ENCODE measurements at regions not wholly inside any gene's neighbourhood (a gene's known extent, or its start where the extent isn't known, plus 50 kb on each side); places are given as distances from the start of the nearest gene placed in this dataset.
"Not testable (repeated sequence)": the region's sequence is repeated elsewhere in the genome, so short reads cannot be mapped to it uniquely, and the experiment has no call there.

- TF ChIP-seq, protein P1, sequence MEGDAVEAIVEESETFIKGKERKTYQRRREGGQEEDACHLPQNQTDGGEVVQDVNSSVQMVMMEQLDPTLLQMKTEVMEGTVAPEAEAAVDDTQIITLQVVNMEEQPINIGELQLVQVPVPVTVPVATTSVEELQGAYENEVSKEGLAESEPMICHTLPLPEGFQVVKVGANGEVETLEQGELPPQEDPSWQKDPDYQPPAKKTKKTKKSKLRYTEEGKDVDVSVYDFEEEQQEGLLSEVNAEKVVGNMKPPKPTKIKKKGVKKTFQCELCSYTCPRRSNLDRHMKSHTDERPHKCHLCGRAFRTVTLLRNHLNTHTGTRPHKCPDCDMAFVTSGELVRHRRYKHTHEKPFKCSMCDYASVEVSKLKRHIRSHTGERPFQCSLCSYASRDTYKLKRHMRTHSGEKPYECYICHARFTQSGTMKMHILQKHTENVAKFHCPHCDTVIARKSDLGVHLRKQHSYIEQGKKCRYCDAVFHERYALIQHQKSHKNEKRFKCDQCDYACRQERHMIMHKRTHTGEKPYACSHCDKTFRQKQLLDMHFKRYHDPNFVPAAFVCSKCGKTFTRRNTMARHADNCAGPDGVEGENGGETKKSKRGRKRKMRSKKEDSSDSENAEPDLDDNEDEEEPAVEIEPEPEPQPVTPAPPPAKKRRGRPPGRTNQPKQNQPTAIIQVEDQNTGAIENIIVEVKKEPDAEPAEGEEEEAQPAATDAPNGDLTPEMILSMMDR (IDR thresholded peaks at IDR 0.05; ENCODE audit: unreplicated experiment) = no peak
- no peak overlapping the region for H3K4me3 Mint-ChIP-seq (ENCODE audit: low read depth)
- H3K4me1 Mint-ChIP-seq (ENCODE audit: low read depth) = no peaks in the 10 kb centered on the region
Observed at GRCh38 chr4:138796761-138797160, 218.8 kb upstream of the NOCT start.

GRCh38 chr4:138790706-138791340, 224.8 kb upstream of the NOCT start:
- TF ChIP-seq, protein P1 (IDR thresholded peaks at IDR 0.05; ENCODE audit: unreplicated experiment) = no peak
- no peaks in the 10 kb centered on the region for H3K36me3 Mint-ChIP-seq (ENCODE audit: insufficient read depth)
- no peaks in the 10 kb centered on the region for H3K4me1 Mint-ChIP-seq (ENCODE audit: low read depth)
- no peaks in the 10 kb centered on the region for H3K27me3 Mint-ChIP-seq
- no peak overlapping the region for H3K4me3 Mint-ChIP-seq (ENCODE audit: low read depth)
- no peaks in the 10 kb centered on the region for H3K9me3 Mint-ChIP-seq (ENCODE audit: low read depth)
- no peak for DNase-seq (ENCODE audit: low spot score, unreplicated experiment)
- H3K27ac Mint-ChIP-seq = no peak overlapping the region

More at GRCh38 chr4:138796761-138797160, 218.8 kb upstream of the NOCT start:
- DNase-seq (ENCODE audit: low spot score, unreplicated experiment) = no peak
- Mint-ChIP-seq H3K27me3 (no peaks in the 10 kb centered on the region), H3K27ac (no peak overlapping the region), H3K36me3 (ENCODE audit: insufficient read depth) (no peaks in the 10 kb centered on the region), H3K9me3 (ENCODE audit: low read depth) (no peaks in the 10 kb centered on the region)

DNA sequence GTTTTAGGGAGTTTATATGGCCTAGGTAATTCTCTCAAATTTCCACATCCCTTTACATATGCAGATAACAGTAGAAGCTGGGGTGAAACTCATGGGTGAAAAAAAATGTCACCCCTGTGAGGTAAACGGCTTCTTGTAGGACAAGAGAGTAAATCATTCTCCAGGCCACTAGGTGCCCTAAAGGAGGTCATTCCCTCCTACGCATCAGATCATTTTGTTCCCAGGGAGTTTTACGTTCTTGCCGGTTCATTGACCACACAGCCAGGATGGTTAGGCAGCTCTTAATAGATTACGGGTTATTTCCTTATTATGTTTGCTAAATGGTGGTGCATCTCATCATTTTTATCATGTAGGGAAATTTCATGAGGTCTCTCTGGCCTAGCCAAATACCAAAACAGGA, 225.8 kb upstream of the NOCT start:
- no peaks in the 10 kb centered on the region for H3K36me3 Mint-ChIP-seq (ENCODE audit: insufficient read depth)
- DNase-seq (ENCODE audit: low spot score, unreplicated experiment) = no peak
- TF ChIP-seq, protein P1 (IDR thresholded peaks at IDR 0.05; ENCODE audit: unreplicated experiment) = no peak
- no peaks in the 10 kb centered on the region for H3K9me3 Mint-ChIP-seq (ENCODE audit: low read depth)
- H3K4me3 Mint-ChIP-seq (ENCODE audit: low read depth) = no peak overlapping the region
- no peak overlapping the region for H3K27ac Mint-ChIP-seq
- no peaks in the 10 kb centered on the region for H3K4me1 Mint-ChIP-seq (ENCODE audit: low read depth)
- no peaks in the 10 kb centered on the region for H3K27me3 Mint-ChIP-seq

- TF ChIP-seq, protein P1 (IDR thresholded peaks at IDR 0.05; ENCODE audit: unreplicated experiment) = no peak
- H3K27ac Mint-ChIP-seq = no peak overlapping the region
- H3K4me3 Mint-ChIP-seq (ENCODE audit: low read depth) = no peak overlapping the region
- H3K4me1 Mint-ChIP-seq (ENCODE audit: low read depth) = no peaks in the 10 kb centered on the region
- no peaks in the 10 kb centered on the region for H3K36me3 Mint-ChIP-seq (ENCODE audit: insufficient read depth)
- no peaks in the 10 kb centered on the region for H3K27me3 Mint-ChIP-seq
- DNase-seq (ENCODE audit: low spot score, unreplicated experiment) = no peak
- H3K9me3 Mint-ChIP-seq (ENCODE audit: low read depth) = no peaks in the 10 kb centered on the region
Observed at GRCh38 chr4:138788857-138789256, 226.7 kb upstream of the NOCT start.

DNA sequence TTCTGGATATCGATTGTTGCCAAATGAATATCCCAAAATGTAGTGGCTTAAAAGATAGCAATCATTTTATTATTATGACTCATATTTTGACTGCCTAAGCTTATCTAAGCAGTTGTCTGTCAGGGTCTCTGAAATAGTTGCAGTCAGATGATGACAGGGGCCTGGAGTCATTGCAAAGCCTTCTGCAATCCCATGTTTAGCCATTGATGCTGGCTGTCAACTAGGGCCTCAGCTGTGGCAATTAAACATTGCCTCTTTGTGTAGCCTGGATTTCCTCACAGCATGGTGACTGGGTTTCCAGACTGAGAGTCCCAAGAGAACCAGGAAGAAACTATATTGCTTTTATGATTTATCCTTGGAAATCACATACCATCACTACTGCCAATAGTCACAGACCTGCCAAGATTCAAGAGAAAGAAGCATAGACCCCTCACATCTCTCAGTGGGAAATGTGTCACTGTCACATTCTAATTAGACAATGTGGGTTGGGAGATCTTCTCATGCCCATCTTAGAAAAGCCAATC, 227.3 kb upstream of the NOCT start:
- no peaks in the 10 kb centered on the region for H3K27me3 Mint-ChIP-seq
- H3K4me1 Mint-ChIP-seq (ENCODE audit: low read depth) = no peaks in the 10 kb centered on the region
- no peaks in the 10 kb centered on the region for H3K36me3 Mint-ChIP-seq (ENCODE audit: insufficient read depth)
- H3K4me3 Mint-ChIP-seq (ENCODE audit: low read depth) = no peak overlapping the region
- TF ChIP-seq, protein P1 (IDR thresholded peaks at IDR 0.05; ENCODE audit: unreplicated experiment) = no peak
- no peak for DNase-seq (ENCODE audit: low spot score, unreplicated experiment)
- H3K9me3 Mint-ChIP-seq (ENCODE audit: low read depth) = no peaks in the 10 kb centered on the region
- no peak overlapping the region for H3K27ac Mint-ChIP-seq

GRCh38 chr4:138779761-138780160, 235.8 kb upstream of the NOCT start:
- not testable (repeated sequence) for H3K27me3 Mint-ChIP-seq; H3K27ac Mint-ChIP-seq; H3K36me3 Mint-ChIP-seq (ENCODE audit: insufficient read depth); DNase-seq (ENCODE audit: low spot score, unreplicated experiment); H3K4me1 Mint-ChIP-seq (ENCODE audit: low read depth); H3K4me3 Mint-ChIP-seq (ENCODE audit: low read depth); H3K9me3 Mint-ChIP-seq (ENCODE audit: low read depth)

Measured in progenitor cell of endocrine pancreas (in vitro differentiated cells).